Adrenal gland (tissue), 9 donors: ENCODE measurements at regions not wholly inside any gene's neighbourhood (a gene's known extent, or its start where the extent isn't known, plus 50 kb on each side); places are given as distances from the start of the nearest gene placed in this dataset.

Experiments
- DNase-seq, 7 donors: peaks; one replicate each; pipeline ENCODE4 v3.0.0-alpha.2; 2019 to 2020
- H3K27ac ChIP-seq, 5 donors: fragments of 200-600 bp; sonication (generic) in 4 of 5; 1 replicate in 3 of 5; 2 replicates in 2 of 5; pipeline versions ENCODE4 v1.5.1 to v1.8.0; 2016 to 2020; ENCODE audit warnings: mild to moderate bottlenecking in 1 of 5
- H3K27me3 ChIP-seq: fragments of 200-600 bp; 2 replicates; pipeline ENCODE4 v1.8.0; 2021
- H3K36me3 ChIP-seq, 2 donors: fragments of 200-600 bp; replicated peaks in 1 of 2; 1 replicate in 1 of 2; 2 replicates in 1 of 2; pipeline versions ENCODE4 v1.5.1 to v1.8.0; 2018 to 2022
- H3K4me1 ChIP-seq, 2 donors: fragments of 200-600 bp; replicated peaks in 1 of 2; 1 replicate in 1 of 2; 2 replicates in 1 of 2; pipeline versions ENCODE4 v1.5.1 to v1.8.0; 2018 to 2021
- H3K4me3 ChIP-seq, 4 donors: fragments of 200-600 bp; sonication (generic) in 3 of 4; one replicate each; pipeline ENCODE4 v1.5.1; 2016 to 2018
- H3K9me3 ChIP-seq, 3 donors: fragments of 200-600 bp; sonication (generic) in 1 of 3; replicated peaks in 1 of 3; 1 replicate in 2 of 3; 2 replicates in 1 of 3; pipeline versions ENCODE4 v1.5.1 to v1.8.0; 2016 to 2021
- CTCF ChIP-seq, 6 experiments: fragments of 450-650 bp in 4 of 6; fragments of 200-600 bp in 2 of 6; sonication (generic) in 1 of 6; IDR thresholded peaks; 1 replicate in 5 of 6; 2 replicates in 1 of 6; pipeline versions ENCODE4 v1.5.1 to v1.8.0; 2016 to 2021; ENCODE audit warnings: antibody characterized with exemption in 6 of 6, mild to moderate bottlenecking in 2 of 6, moderate library complexity in 1 of 6
- POLR2A ChIP-seq, 2 donors: fragments of 450-650 bp; IDR thresholded peaks; one replicate each; pipeline ENCODE4 v1.6.1; 2017; ENCODE audit warnings: antibody characterized with exemption in 2 of 2, mild to moderate bottlenecking in 2 of 2, moderate library complexity in 1 of 2
- WGBS, 4 donors: extraction: QIAGEN DNeasy Blood & Tissue Kit in 2 of 4; methylation state at CpG; one replicate each; pipeline versions ENCODE4 v1.1.5 to v1.1.7; 2013 to 2017; 5-methylcytosine and 5-hydroxymethylcytosine counted together
- intact Hi-C, 2 donors: fragments of 100-400 bp; cut with DNase I; formaldehyde crosslinking; loops; one replicate each; pipeline versions ENCODE4 v1.14.1 to v1.15.0; 2022 to 2023
- donor health status: healthy with polysubstance abuse.
- donor health status: Bipolar disorder and iron deficiency.
- donor health status: DM: yes; HTN: yes; CAD: no.
- donor health status: DM: no; HTN: no; CAD: no.
- donor health status: DM: no; HTN: no; CAD: no.

- H3K27ac ChIP-seq, result no peak overlapping the region
- peaks cover 55% of the 10 kb centered on the region for H3K27me3 ChIP-seq
- H3K36me3 ChIP-seq, result no peaks in the 10 kb centered on the region
- TF ChIP-seq CTCF (IDR thresholded peaks at IDR 0.05) (no peak), POLR2A (IDR thresholded peaks at IDR 0.05) (no peak)
- DNase-seq, result no peak
- no peak overlapping the region for H3K4me3 ChIP-seq
- H3K9me3 ChIP-seq, result no peaks in the 10 kb centered on the region
- 70 to 75% (median 74%) methylated on average over 9 of the region's 9 CpGs for WGBS, 4 donors
- intact Hi-C loops, result no loop called here
- peaks cover 0 to 7% of the 10 kb centered on the region in 2 donors for H3K4me1 ChIP-seq
Observed at GRCh38 chr20:56922497-56922896, 293.4 kb downstream of the TFAP2C start.

- Histone ChIP-seq H3K4me1 (peaks cover 0 to 7% of the 10 kb centered on the region in 2 donors), H3K27me3 (peaks cover 61% of the 10 kb centered on the region), H3K9me3 (no peaks in the 10 kb centered on the region), H3K36me3 (no peaks in the 10 kb centered on the region), H3K27ac (no peak overlapping the region), H3K4me3 (no peak overlapping the region)
- WGBS, 4 donors, result 15 to 17% (median 16%) methylated on average over 34 of the region's 34 CpGs
- intact Hi-C loops, result no loop called here
- no peak for DNase-seq
- TF ChIP-seq POLR2A (IDR thresholded peaks at IDR 0.05) (no peak), CTCF (IDR thresholded peaks at IDR 0.05) (no peak)
Observed at GRCh38 chr20:56924292-56925081, 295.4 kb downstream of the TFAP2C start.

- Histone ChIP-seq H3K9me3 (no peaks in the 10 kb centered on the region), H3K36me3 (no peaks in the 10 kb centered on the region), H3K4me3 (peak overlapping the region in 1 of 4 donors; percentile 27), H3K27me3 (peaks cover 69% of the 10 kb centered on the region), H3K4me1 (peaks cover 0 to 7% of the 10 kb centered on the region in 2 donors), H3K27ac (no peak overlapping the region)
- 2 to 5% (median 4%) methylated on average over 8 to 73 of the region's 73 CpGs for WGBS, 4 donors
- DNase-seq, result no peak
- intact Hi-C loops, result no loop called here
- TF ChIP-seq CTCF (IDR thresholded peaks at IDR 0.05) (no peak), POLR2A (IDR thresholded peaks at IDR 0.05) (no peak)
Observed at GRCh38 chr20:56925082-56925830, 296.1 kb downstream of the TFAP2C start.

- Histone ChIP-seq H3K4me1 (peaks cover 0 to 7% of the 10 kb centered on the region in 2 donors), H3K9me3 (no peaks in the 10 kb centered on the region), H3K36me3 (no peaks in the 10 kb centered on the region), H3K4me3 (peak overlapping the region in 1 of 4 donors; percentile 27), H3K27ac (no peak overlapping the region), H3K27me3 (peaks cover 71% of the 10 kb centered on the region)
- 2 to 9% (median 4%) methylated on average over 16 to 17 of the region's 17 CpGs for WGBS, 4 donors
- intact Hi-C loops, result no loop called here
- no peak for DNase-seq
- TF ChIP-seq CTCF (IDR thresholded peaks at IDR 0.05), result no peak
- TF ChIP-seq POLR2A (IDR thresholded peaks at IDR 0.05), result no peak
Observed at GRCh38 chr20:56925831-56926170, 296.7 kb downstream of the TFAP2C start.
